ENCODE measurements at regions not wholly inside any gene's neighbourhood (a gene's known extent, or its start where the extent isn't known, plus 50 kb on each side); places are given as distances from the start of the nearest gene placed in this dataset.

DNA sequence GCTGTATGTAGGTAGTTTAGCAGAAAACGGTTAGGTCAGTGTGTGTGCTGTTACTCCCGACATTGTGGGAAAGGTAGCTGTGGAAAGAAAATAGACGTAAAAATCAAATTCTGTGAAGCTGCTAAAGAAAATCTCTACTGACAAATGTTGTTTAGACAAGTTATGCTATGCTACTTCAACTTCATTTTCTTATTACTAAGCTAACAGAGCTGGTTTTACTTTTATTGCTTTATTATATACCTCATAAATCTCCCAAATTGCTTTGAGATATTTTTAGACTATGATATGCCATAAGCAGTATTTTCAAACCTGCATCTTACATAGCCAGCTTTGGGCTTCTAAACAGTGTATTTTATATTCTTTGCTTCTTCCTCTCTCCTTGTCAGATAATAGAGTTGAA is 108.2 kb upstream of the PACRGL start:
- no peak for DNase-seq (ENCODE audit: low read depth)
- TF ChIP-seq, protein P1, sequence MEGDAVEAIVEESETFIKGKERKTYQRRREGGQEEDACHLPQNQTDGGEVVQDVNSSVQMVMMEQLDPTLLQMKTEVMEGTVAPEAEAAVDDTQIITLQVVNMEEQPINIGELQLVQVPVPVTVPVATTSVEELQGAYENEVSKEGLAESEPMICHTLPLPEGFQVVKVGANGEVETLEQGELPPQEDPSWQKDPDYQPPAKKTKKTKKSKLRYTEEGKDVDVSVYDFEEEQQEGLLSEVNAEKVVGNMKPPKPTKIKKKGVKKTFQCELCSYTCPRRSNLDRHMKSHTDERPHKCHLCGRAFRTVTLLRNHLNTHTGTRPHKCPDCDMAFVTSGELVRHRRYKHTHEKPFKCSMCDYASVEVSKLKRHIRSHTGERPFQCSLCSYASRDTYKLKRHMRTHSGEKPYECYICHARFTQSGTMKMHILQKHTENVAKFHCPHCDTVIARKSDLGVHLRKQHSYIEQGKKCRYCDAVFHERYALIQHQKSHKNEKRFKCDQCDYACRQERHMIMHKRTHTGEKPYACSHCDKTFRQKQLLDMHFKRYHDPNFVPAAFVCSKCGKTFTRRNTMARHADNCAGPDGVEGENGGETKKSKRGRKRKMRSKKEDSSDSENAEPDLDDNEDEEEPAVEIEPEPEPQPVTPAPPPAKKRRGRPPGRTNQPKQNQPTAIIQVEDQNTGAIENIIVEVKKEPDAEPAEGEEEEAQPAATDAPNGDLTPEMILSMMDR (conservative IDR thresholded peaks at IDR 0.05; ENCODE audit: low read length), result no peak
- H3K4me3 ChIP-seq (ENCODE audit: low read length), result no peak overlapping the region

DNA sequence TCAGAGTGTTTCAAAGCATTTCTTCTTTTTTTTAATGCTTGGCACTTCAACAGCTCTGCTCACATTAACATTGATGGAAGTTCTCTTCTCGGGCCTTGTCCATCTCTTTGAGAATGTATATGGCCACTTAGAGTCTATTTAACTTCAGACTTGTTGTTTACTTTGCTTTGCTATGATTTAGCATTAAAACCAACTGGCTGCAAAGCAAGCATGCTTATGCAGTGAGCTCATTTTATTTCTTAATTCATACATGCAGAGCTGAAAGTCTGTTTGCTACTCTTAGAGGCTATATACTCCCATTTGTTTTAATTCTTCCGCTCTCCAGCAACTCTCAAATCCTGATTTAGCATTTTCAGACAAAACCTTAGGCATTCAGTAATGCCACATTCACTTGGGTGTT is 107.6 kb upstream of the PACRGL start:
- DNase-seq (ENCODE audit: low read depth), result peak; percentile 38
- H3K4me3 ChIP-seq (ENCODE audit: low read length), result no peak overlapping the region

DNA sequence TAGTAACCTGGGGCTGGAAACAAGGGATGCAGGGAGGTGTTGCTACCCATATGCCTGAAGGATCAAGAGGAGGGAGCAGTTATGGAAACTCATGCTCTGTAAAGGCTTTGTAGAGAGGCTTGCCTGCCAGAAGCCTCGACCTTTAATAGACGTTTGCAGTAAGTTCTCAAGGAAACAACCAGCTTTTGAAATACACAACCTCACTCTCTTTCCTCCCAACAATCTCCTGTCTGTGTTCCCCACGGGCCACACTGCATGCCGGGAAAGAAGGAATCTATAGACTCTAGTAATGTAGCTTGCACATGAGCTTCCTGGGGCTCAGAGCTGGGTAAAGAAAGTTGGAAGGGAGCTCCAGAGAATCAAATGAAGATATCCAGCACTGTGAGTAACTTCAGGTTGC is 101.6 kb upstream of the PACRGL start:
- TF ChIP-seq, protein P1 (conservative IDR thresholded peaks at IDR 0.05; ENCODE audit: low read length), result no peak

More for the DNA sequence above, 107.6 kb upstream of the PACRGL start:
- TF ChIP-seq, protein P1 (conservative IDR thresholded peaks at IDR 0.05; ENCODE audit: low read length), result no peak

DNA sequence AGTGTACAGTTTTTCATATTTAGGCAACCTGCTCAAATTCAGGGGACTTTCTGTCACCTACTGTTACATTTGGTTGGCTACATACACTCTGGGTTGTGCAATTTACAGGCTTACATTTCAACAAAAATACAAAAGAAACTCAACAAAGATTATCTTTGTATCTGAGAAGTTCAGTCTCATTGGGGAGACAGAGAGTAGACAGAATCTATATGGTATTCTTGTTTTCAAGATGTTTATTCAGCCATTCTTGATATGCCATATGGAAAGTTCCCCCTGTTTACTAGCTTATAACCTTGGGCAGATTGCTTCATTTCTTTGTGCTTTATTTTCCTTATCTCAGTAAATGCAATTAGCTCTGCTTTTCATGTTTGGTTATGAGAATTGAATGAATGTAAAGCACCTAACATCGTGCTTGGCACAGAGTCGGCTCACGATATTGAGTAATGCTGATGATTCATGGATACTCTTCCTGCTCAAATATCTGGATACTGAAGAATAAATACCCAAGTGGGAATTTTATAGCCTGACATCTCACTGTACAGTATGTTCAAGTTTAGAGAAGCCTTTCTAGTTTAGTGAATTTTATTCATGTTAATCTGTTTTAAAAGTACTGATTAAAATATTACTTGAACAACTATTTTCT is 96.5 kb upstream of the PACRGL start:
- TF ChIP-seq, protein P1 (conservative IDR thresholded peaks at IDR 0.05; ENCODE audit: low read length), result no peak
- no peak overlapping the region for H3K4me3 ChIP-seq (ENCODE audit: low read length)
- DNase-seq (ENCODE audit: low read depth), result peak; percentile 53

More for the DNA sequence above, 101.6 kb upstream of the PACRGL start:
- no peak for DNase-seq (ENCODE audit: low read depth)
- H3K4me3 ChIP-seq (ENCODE audit: low read length), result no peak overlapping the region

DNA sequence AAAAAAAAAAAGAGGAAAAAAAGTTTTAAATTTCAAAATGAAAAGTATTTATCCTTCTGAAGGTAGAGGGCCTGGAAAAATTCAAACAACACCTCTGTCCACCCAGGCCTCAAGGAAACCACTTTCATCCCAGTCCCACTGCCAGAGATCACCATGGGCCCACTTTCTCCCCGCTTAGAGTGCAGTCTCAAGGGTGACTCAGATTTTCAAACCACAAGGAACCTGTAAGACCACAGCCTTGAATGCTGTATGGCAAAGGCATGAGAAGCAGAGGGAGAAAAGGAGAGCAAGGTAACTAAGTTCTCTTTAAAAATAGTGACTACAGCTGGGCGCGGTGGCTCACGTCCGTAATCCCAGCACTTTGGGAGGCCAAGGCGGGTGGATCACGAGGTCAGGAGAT is 87.9 kb upstream of the PACRGL start:
- TF ChIP-seq, protein P1 (conservative IDR thresholded peaks at IDR 0.05; ENCODE audit: low read length), result no peak
- H3K4me3 ChIP-seq (ENCODE audit: low read length), result no peak overlapping the region
- no peak for DNase-seq (ENCODE audit: low read depth)

DNA sequence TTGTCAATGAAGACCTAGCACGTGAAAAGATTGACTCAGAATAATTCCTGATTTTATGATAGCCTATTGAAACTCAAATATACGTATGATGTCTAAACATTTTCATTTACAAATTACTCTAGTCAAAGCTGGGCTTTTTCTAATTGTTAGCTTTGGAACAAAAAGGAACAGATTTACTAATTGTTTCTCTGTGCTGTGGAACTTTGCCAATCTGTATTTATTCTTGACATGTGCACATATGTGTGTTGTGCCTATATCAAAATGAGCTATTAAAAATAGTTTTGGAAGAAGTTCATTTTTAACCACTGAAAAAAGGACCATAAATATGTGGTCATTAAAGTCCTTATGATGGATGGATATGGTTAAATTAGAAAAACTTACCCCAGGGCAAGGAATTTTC is 85.4 kb upstream of the PACRGL start:
- peak; percentile 21 for DNase-seq (ENCODE audit: low read depth)
- H3K4me3 ChIP-seq (ENCODE audit: low read length), result no peak overlapping the region
- TF ChIP-seq, protein P1 (conservative IDR thresholded peaks at IDR 0.05; ENCODE audit: low read length), result no peak

DNA sequence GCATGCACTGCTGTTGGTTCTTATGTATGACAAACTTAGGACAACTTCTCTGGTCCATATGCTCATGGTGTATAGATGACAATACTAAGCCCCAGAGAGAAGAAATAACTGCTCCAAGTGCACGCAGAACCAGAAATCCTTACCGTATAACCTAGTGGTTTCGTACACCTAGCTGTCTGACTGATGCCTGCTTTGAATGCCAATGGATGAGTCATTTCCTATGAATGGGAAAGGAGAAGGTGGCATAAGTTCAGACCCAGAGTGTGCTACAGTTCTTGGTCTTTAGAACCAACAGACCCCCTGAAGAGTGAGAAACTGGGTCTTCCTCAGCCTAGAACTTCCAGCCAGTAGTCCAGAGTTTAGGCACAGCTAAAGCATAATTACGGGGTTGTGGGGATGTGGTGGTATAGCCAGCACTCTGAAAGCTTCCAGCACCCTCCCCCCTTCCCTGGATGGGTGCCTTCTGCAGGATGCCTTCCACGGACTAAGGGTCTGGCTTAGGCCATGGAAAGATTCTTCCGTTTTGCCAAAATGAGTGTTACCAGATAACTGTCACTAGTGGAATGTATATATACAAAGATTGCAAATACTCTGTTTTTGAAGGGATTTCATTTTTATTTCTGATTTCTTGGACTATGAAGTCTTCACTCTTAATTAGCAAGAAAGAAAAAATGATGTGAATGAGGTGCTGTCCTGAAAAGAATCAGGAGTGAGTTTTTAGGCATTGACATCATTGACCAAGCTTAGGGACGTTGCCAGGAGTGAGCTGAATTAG is 84.6 kb upstream of the PACRGL start:
- peak; percentile 45 for DNase-seq (ENCODE audit: low read depth)
- H3K4me3 ChIP-seq (ENCODE audit: low read length), result no peak overlapping the region
- TF ChIP-seq, protein P1 (conservative IDR thresholded peaks at IDR 0.05; ENCODE audit: low read length), result no peak
